DOHH2 (cell line): ENCODE measurements at regions not wholly inside any gene's neighbourhood (a gene's known extent, or its start where the extent isn't known, plus 50 kb on each side); places are given as distances from the start of the nearest gene placed in this dataset.

Source experiments
- EZH2phosphoT487 ChIP-seq: fragments of 200-600 bp; sonication (generic); IDR thresholded peaks from 2 replicates; pipeline ENCODE4 v1.6.1; 2017; ENCODE audit warnings: borderline replicate concordance, mild to moderate bottlenecking, antibody characterized with exemption, low read length, moderate library complexity, mixed read lengths
- TF ChIP-seq, protein P1 (sequence below): fragments of 200-600 bp; sonication (generic); IDR thresholded peaks from one replicate; pipeline ENCODE4 v1.5.1; 2014; ENCODE audit warnings: antibody characterized with exemption, mild to moderate bottlenecking, low read depth, low read length; ENCODE audit not compliant: poor library complexity, severe bottlenecking

DNA sequence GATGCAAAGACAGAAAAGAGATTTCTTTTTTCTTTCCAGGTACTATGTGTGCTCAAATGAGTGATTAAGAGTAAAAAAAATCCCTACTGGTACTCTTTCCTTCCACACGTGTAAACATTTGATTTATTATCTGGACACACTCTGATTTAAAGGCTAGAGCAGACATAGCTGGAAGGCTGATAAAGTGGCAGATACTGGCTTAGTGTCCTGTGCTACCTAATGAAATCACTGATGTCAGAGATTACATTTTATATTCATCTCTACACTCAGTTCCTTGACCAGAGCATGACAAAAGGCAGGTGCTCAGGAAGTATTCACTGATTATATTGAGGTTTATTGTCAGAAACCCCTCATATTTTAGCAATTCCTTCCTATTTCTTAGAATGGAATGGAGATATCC, 136.6 kb upstream of the SLC38A2 start:
- TF ChIP-seq, protein P1, sequence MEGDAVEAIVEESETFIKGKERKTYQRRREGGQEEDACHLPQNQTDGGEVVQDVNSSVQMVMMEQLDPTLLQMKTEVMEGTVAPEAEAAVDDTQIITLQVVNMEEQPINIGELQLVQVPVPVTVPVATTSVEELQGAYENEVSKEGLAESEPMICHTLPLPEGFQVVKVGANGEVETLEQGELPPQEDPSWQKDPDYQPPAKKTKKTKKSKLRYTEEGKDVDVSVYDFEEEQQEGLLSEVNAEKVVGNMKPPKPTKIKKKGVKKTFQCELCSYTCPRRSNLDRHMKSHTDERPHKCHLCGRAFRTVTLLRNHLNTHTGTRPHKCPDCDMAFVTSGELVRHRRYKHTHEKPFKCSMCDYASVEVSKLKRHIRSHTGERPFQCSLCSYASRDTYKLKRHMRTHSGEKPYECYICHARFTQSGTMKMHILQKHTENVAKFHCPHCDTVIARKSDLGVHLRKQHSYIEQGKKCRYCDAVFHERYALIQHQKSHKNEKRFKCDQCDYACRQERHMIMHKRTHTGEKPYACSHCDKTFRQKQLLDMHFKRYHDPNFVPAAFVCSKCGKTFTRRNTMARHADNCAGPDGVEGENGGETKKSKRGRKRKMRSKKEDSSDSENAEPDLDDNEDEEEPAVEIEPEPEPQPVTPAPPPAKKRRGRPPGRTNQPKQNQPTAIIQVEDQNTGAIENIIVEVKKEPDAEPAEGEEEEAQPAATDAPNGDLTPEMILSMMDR = no peak
- no peak for TF ChIP-seq EZH2phosphoT487
